ENCODE measurements at regions not wholly inside any gene's neighbourhood (a gene's known extent, or its start where the extent isn't known, plus 50 kb on each side); places are given as distances from the start of the nearest gene placed in this dataset.

DNA sequence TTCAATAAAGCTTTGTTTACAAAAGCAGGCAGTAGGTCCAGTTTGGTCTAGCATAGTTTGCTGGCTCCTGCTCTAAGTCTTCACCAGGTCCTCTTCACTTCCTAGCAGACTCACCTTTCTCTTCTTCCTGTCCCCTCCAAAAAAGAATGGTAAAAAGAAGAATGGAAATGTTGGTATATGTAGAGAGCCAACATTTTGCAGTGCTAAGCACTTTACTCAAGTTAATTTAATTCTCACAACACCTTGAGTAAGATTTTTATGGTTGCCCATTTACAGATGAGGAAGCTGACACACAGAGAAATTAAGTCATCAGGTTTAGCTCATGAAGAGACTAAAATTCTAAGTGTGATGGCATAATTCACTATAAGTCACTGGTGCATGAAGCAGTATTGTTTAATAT is 230.1 kb upstream of the PRICKLE2 start:
- Histone ChIP-seq H3K9me3 (ENCODE audit: insufficient read depth, low read length, severe bottlenecking) (no peaks in the 10 kb centered on the region), H3K27ac (ENCODE audit: low read length) (no peak overlapping the region), H3K4me1 (ENCODE audit: insufficient read depth, low read length) (no peaks in the 10 kb centered on the region), H3K4me3 (ENCODE audit: low read depth in 1 of 2, low read length in 2 of 2) (no peak overlapping the region), H3K36me3 (ENCODE audit: insufficient read depth, low read length) (no peaks in the 10 kb centered on the region), H4K20me1 (ENCODE audit: insufficient read depth, low read length) (no peaks in the 10 kb centered on the region), H3K4me2 (ENCODE audit: insufficient read depth, low read length) (no peak overlapping the region), H2AFZ (ENCODE audit: low read depth, low read length) (no peak overlapping the region), H3K79me2 (ENCODE audit: insufficient read depth, low read length) (no peaks in the 10 kb centered on the region), H3K9ac (ENCODE audit: low read depth, low read length) (no peak overlapping the region), H3K27me3 (ENCODE audit: insufficient read depth, low read length, poor library complexity) (no peaks in the 10 kb centered on the region)
- TF ChIP-seq EZH2 (IDR thresholded peaks at IDR 0.05; ENCODE audit: borderline replicate concordance, low read depth, low read length, severe bottlenecking): no peak
- TF ChIP-seq, protein P1, sequence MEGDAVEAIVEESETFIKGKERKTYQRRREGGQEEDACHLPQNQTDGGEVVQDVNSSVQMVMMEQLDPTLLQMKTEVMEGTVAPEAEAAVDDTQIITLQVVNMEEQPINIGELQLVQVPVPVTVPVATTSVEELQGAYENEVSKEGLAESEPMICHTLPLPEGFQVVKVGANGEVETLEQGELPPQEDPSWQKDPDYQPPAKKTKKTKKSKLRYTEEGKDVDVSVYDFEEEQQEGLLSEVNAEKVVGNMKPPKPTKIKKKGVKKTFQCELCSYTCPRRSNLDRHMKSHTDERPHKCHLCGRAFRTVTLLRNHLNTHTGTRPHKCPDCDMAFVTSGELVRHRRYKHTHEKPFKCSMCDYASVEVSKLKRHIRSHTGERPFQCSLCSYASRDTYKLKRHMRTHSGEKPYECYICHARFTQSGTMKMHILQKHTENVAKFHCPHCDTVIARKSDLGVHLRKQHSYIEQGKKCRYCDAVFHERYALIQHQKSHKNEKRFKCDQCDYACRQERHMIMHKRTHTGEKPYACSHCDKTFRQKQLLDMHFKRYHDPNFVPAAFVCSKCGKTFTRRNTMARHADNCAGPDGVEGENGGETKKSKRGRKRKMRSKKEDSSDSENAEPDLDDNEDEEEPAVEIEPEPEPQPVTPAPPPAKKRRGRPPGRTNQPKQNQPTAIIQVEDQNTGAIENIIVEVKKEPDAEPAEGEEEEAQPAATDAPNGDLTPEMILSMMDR (IDR thresholded peaks at IDR 0.05; ENCODE audit: borderline replicate concordance, extremely low read depth, low read length, poor library complexity, severe bottlenecking): no peak
- ATAC-seq (ENCODE audit: insufficient read depth, low read depth) (no peak), DNase-seq (no peak)

DNA sequence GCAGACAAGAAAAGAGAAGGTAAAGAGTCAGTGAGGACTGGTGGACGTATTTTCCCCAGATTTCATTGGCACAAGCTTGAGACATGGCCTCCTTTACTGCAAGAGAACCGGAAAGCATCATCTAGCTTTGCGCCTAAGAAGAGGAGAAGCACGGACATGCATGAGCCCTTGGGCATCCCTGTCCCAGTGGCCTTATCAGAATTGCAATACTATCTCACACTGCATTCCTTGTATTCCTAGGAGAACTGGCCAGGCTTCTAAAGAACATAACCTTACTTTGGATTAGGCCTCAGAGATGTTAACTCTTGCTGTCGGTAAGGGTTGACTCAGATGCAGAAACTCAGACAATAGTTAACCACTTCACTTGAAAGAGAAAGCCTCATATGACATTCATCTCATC is 229.5 kb upstream of the PRICKLE2 start:
- Histone ChIP-seq H3K4me2 (ENCODE audit: insufficient read depth, low read length) (no peak overlapping the region), H3K27ac (ENCODE audit: low read length) (no peak overlapping the region), H2AFZ (ENCODE audit: low read depth, low read length) (no peak overlapping the region), H3K9me3 (ENCODE audit: insufficient read depth, low read length, severe bottlenecking) (no peaks in the 10 kb centered on the region), H4K20me1 (ENCODE audit: insufficient read depth, low read length) (no peaks in the 10 kb centered on the region), H3K4me1 (ENCODE audit: insufficient read depth, low read length) (no peaks in the 10 kb centered on the region), H3K4me3 (ENCODE audit: low read depth in 1 of 2, low read length in 2 of 2) (no peak overlapping the region), H3K36me3 (ENCODE audit: insufficient read depth, low read length) (no peaks in the 10 kb centered on the region), H3K79me2 (ENCODE audit: insufficient read depth, low read length) (no peaks in the 10 kb centered on the region), H3K9ac (ENCODE audit: low read depth, low read length) (no peak overlapping the region), H3K27me3 (ENCODE audit: insufficient read depth, low read length, poor library complexity) (no peaks in the 10 kb centered on the region)
- TF ChIP-seq, protein P1 (IDR thresholded peaks at IDR 0.05; ENCODE audit: borderline replicate concordance, extremely low read depth, low read length, poor library complexity, severe bottlenecking): no peak
- TF ChIP-seq EZH2 (IDR thresholded peaks at IDR 0.05; ENCODE audit: borderline replicate concordance, low read depth, low read length, severe bottlenecking): no peak
- DNase-seq: no peak
- no peak for ATAC-seq (ENCODE audit: insufficient read depth, low read depth)

DNA sequence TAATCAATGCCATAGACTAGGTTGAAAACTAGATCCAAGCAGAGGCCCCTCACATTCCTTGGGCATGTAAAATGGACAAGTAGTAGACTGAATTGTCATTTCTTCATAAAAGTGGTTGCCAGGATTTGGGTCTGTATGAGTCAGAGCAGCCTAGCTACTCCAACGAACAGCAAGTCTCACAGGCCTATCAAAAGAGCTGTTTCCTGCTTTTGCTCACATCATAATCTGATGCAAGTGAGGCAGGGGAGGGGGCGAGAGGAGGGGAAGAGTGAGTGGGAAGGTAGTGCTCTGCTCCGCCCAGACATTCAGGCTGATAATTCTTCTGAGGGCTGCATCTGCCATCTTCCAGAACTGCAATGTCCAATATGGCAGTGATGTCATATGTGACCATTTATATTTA is 228.9 kb upstream of the PRICKLE2 start:
- H2AFZ ChIP-seq (ENCODE audit: low read depth, low read length): no peak overlapping the region
- H3K79me2 ChIP-seq (ENCODE audit: insufficient read depth, low read length): no peaks in the 10 kb centered on the region
- no peak overlapping the region for H3K4me3 ChIP-seq (ENCODE audit: low read depth in 1 of 2, low read length in 2 of 2)
- no peaks in the 10 kb centered on the region for H4K20me1 ChIP-seq (ENCODE audit: insufficient read depth, low read length)
- no peak for DNase-seq
- H3K36me3 ChIP-seq (ENCODE audit: insufficient read depth, low read length): no peaks in the 10 kb centered on the region
- H3K4me1 ChIP-seq (ENCODE audit: insufficient read depth, low read length): no peaks in the 10 kb centered on the region
- ATAC-seq (ENCODE audit: insufficient read depth, low read depth): no peak
- no peaks in the 10 kb centered on the region for H3K27me3 ChIP-seq (ENCODE audit: insufficient read depth, low read length, poor library complexity)
- no peaks in the 10 kb centered on the region for H3K9me3 ChIP-seq (ENCODE audit: insufficient read depth, low read length, severe bottlenecking)
- H3K9ac ChIP-seq (ENCODE audit: low read depth, low read length): no peak overlapping the region
- TF ChIP-seq, protein P1 (IDR thresholded peaks at IDR 0.05; ENCODE audit: borderline replicate concordance, extremely low read depth, low read length, poor library complexity, severe bottlenecking): no peak
- no peak for TF ChIP-seq EZH2 (IDR thresholded peaks at IDR 0.05; ENCODE audit: borderline replicate concordance, low read depth, low read length, severe bottlenecking)
- no peak overlapping the region for H3K4me2 ChIP-seq (ENCODE audit: insufficient read depth, low read length)
- H3K27ac ChIP-seq (ENCODE audit: low read length): no peak overlapping the region
